ENCODE measurements at regions not wholly inside any gene's neighbourhood (a gene's known extent, or its start where the extent isn't known, plus 50 kb on each side); places are given as distances from the start of the nearest gene placed in this dataset.
"Not testable (repeated sequence)": the region's sequence is repeated elsewhere in the genome, so short reads cannot be mapped to it uniquely, and the experiment has no call there.

DNA sequence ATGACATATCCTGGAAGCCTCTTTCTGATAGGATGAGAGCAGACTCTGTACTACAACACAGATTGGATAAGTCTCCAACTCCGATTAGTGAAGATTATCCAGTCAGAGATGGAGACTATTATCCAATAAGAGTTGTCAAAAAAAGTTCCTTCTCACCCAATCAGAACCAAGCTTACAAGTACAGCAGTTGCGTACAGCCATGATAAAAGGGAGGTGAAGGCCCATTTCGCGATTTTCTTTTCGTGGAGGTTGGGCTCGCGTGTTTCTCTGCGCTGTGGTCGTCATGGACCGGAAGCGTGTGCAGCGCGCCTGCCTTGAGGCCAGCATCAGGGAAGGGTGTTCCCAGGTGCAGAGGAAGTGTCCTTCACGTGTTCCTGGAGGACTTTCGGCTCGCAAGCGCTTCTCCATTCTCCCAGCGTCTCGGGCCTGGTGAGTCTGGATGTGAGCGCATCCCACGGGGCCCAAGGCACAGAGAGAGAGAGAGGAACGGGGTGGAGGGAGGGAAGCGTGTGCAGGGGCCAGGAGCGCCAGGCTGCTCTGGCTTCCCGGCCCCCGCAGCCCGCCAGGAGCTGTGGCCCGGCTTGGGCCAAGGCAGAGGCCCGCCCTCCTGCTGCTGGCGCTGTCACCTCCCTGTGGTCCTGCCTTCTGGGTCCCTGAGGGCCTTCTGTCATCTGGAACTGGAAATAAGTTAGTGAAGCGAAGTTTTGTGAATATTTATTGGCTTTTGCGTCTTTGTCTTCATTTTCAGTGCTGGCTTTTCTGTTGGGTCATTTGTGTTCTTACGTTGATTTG is 53.9 kb downstream of the CDRT15L2 start:
- not testable (repeated sequence) for DNase-seq

DNA sequence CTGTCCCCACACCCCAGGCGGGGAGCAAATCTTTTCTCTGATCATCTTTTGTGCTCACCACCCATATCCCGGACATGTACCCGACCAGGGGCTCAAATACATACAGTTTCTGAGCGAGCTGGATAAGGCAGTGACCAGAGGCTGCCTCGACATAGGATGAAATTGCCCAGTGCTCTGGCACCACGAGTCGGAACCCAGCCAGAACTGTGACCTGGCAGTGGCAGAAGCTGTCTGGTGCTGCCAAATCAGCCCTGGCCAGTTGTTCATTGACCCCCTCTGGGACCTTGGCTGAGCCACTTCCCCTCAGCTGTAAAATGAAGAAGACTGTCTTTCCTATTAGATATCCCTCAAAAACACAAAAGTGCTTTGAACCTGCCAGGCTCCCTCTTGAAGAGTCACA is 60.6 kb downstream of the CDRT15L2 start:
- DNase-seq = not testable (repeated sequence)

DNA sequence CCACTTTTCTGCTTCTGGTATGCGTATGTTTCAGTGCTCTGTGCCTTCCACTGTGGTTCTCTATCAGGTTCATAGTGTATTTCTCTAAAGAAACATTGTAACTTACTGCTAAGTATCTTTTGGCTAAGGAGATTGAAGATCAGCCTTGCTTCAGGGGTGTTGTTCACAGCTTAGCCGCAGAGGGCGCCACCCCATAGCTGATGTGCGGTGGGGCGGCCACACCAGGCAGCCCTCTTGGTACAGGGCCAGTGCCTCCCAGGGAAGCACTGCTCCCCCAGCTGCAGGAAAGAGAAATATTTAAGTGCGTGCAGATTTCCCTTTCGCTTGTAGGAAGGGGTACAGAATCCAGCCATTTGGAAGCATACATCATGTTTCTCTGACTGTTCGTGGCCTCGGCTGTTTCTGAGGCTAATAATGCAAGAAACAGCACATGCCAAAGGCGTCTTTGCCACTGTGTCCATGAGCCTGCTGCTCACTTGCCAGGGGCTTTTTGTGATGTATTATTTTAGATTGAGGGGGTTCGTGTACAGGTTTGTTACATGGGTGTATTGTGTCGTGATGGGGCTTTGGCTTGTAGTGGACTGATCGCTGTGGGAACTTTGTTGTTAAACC is 67.2 kb downstream of the CDRT15L2 start:
- DNase-seq = not testable (repeated sequence)

DNA sequence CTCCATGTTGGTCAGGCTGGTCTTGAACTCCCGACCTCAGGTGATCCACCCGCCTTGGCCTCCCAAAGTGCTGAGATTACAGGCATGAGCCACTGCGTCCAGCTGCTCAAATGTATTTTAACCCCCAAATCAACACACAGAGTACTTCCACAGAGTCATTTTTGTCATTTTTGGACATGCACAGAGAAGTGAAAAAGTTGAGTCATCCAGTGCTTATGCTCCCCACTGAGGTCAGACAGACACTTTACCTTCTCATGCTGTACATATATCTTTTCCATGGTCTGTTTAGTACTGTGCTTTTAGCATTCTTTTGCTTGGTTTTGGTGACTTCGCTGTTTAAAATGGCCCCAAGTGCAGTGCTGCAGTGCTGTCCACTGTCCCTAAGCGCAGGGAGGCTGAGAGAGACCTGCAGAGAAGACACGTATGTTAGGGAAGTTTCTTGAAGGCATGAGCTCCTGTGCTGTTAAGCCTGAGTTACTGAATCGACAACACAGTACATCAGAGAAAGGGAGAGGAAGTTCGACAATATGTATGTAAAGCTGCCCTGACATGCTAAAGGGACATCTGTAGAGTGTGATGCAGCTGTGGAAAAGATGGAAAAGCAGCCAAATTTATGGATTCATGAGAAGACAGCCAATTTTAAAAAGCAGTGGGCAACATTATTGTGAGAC is 69.7 kb downstream of the CDRT15L2 start:
- not testable (repeated sequence) for DNase-seq

DNA sequence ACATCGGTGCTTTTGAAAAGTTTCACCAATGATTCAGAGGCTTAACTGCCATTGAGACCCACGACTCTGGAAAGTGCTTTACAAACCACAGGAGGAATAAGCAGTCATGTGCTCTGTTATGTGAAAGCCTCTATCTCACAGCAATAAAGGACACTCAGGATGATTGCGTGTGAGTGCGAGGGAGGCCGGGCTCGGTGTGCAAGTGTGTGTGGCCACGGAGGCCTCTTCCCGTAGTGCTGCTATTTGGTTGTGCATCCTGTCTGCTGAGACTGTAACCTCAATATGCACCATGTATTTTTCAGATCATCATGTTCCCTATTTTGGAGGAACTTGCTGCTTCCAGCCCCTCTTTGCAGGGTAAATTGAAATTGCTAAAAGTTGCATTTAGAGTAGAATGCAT is 71.5 kb downstream of the CDRT15L2 start:
- DNase-seq = not testable (repeated sequence)

DNA sequence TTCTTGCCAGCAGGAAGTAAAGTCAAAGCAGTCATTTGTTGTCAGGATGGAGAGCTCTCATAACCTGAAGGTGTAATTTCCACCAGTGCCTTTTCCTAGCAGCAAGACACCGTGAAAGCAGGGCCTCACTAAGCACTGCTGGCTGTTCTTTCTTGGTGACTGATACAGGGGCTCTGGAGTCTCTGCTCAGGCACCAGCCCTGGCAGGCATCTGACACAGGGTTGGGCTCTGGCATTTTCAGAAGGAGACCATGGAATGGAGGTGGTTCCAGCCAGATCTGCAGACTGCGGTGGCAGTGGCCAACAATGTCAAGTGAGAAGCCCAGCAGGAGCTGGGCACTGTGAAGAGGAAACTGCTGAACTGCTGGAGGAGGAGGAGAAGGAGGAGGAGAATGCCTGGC is 72.2 kb downstream of the CDRT15L2 start:
- not testable (repeated sequence) for DNase-seq

DNA sequence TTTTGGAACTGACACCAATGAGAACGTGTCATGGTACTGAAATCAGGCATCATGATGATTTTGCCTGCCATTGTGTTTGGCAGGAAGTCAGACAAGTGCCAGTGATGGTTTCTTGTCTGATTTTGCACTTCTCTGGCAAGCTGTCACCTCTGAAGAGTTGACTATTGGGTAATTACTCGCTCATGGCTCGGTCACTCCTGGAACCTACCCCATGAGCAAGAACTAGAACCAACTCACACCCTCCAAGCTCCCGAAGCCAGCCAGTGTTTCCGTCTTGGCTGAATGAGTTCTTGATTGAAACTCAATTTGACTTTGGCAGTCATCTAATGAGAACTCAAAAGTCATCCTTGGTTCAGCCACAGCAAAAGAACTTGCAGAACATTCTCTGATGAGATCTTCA is 73.9 kb downstream of the CDRT15L2 start:
- DNase-seq = not testable (repeated sequence)

DNA sequence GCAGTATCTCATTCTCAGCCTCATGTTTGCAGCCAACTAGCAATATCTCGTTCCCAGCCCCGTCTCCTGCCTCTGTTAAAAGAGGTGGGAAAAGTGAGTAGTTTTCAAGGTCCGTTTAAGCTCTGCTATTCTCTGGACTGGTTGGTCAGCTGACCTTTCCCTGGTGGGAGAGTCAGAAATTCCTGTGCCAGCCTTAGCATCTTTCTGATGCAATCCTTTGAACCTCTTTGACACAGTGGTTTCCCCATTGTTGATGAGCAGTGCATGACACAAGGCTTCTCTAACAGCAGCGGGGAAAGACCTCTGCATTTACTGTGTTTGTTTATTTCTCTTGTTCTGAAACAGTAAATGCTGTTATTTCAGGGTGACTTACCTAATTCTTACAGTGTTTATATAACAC is 74.6 kb downstream of the CDRT15L2 start:
- DNase-seq = not testable (repeated sequence)

DNA sequence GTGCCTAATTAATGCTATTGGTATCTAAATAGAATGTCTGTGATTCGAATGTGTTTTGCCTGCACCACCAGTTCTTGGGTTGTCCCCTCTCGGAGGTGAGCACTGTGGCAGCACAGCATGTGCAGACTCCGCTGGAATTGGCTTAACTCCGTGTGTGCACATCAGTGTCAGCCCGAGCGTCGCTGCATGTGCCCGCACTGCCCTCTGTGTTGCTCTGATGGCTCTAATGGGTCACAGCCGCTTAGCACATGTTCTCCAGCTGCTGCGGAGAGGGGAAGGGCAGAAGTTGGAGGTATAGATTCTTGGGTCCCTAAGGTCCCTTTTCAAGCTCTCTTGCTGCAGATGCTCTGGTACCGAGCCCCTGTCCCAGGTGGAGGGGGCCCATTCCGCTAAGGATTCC is 75.1 kb downstream of the CDRT15L2 start:
- DNase-seq = not testable (repeated sequence)

DNA sequence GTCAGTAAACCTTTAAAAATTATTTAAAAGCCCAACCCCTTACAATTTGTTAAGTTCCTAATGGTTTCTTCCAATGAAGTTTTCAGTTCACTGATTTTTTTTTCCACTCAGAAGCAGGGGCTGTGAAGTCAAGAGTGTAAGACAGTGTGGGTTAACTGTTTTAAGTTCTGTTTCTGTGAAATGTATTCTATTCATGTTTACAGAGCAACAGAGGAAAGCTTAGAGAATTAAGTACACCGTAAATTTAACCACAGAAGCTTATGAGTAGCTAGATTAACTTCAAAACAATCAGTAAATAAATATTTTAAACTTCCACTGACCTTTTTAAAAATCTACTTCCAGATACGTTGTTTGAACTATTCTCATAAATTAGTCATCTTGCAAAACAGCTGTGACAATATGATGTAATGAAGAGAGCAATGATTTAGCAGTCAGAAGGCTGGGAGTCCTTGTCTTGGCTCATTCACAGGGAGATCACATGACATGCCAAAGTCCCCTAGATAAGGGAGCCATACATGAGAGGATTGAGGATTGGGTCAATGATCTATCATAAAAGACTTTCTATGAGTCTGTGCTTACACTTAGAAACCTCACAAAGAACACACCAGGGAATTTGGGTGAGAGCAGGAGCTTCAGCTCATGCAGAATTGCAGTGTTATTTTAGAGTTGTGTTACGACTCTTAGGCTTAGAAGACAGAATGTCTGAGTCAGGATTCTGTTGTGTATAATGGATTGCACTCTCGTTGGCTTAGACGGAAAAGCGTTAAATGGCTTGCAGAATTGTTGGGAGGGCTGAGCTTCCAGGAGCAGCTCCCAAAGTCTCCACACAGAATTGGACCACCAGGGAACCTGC is 85.8 kb downstream of the CDRT15L2 start:
- DNase-seq = not testable (repeated sequence)

DNA sequence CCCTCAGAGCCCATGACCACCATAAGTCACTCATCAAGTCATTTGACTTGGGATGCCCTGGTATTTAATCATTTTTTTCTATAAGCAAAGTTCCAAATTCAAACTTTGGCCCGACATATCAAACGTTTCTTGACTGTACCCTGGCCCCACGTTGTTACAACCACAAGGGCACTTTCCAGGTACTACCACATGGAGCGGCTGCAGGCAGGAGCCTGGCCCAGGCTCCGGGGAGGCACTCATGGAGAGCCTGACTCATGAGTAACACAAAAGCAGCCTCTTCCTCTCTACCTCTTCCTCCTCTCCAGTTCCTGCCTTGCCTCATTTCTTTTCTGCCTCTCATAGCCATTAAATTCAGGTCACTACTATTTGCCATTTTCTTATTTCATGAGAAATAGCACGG is 87.2 kb downstream of the CDRT15L2 start:
- DNase-seq = not testable (repeated sequence)

DNA sequence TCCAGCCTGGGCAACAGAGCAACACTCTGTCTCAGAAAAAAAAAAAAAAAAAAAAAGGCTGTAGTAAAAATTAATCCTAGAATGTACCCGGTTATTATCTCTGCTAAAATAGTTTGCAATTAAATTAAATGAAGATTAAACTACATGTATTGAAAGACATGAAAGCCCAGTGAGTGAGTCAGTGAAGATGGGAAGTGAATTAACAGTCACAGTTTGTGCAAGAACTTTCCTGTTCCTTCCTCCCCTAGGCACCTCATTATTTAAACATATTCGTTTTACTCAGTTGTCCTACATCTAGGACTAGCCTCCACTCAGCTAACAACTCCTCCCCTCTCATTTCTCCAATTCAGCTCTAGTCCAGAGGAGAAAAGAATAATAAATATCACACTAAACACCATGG is 88.2 kb downstream of the CDRT15L2 start:
- DNase-seq = not testable (repeated sequence)

DNA sequence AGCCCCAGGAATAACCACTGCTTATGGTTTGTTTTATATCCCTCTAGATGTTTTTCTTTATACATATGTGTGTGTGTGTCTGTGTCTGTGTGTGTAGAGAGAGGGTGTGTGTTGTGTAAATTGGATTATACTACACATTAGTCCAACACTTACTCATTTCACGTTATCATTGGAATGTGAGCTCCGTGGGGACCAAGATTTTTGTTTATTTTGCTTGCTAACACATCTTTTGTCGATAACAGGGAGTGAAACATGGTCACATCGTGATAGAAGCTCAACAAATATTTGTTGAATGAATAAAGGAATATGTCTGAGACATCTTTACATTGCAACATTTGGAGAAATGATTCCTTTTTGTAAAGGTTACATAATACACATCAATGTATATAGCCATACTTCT is 88.8 kb downstream of the CDRT15L2 start:
- not testable (repeated sequence) for DNase-seq

DNA sequence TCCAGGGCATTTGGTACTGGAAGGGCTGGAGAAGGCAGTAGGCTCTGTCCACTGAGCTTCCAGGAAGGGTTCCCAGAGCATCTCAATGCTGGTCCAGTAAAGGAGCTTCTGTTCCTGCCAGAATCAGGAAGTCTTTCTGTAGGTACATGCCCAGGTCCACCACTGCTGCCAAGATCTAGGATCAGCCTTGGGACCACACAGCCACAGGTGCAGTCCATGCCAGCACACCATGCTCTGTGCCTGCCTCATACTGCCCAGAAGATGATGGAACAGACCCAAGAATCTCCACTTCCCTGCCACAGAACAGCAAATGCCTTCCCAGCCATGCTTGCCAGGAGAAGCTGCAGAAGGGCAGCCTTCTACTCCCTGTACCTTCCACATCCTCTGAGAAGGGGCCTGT is 89.3 kb downstream of the CDRT15L2 start:
- DNase-seq = not testable (repeated sequence)

DNA sequence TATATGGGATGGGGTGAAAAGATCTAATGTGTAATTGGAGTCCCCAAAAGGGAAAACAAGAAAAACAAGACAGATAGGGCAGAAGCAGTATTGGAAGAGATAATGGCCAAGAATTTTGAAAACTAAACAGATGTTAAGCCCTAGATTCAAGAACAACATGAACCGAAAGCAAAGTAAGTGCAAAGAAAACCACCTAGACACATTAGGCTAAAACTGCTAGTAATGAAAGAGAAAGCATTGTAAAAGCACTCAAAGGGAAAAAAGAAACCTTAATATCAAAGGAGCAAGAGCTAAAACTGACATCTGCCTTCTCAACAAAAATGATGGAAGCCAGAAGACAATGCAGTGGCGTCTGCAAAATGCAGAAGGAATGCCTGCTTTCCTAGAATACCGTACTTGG is 91.0 kb downstream of the CDRT15L2 start:
- DNase-seq = not testable (repeated sequence)

DNA sequence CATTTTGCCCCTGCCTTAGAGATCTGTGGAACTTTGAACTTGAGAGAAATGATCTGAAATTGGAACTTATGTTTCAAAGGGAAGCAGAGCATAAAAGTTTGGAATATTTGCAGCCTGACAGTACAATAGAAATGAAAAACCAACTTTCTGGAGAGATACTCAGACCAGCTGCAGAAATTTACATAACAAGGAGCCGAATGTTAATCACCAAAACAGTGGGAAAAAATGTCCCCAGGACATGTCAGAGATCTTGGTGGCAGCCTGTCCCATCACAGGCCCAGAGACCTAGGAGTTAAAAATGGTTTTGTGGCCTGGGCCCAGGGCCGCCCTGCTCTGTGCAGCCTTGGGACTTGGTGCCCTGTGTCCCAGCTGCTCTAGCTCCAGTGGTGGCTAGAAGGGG is 94.8 kb downstream of the CDRT15L2 start:
- DNase-seq = not testable (repeated sequence)

DNA sequence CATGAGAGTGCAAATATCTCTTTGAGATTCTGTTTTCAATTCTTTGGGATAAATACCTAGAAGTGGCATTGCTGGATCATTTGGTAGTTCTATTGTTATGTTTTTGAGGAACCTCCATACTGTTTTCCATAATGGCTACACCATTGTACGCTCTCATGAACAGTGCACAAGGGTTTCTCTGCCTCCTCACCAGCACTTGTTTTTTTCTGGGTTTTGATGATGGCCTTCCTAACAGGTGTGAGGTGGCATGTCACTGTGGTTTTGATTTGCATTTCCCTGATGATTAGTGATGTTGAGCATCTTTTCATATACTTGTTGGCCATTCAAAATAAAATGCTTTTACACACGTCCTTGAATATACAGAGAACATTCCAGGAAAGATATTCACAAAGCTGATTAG is 96.2 kb downstream of the CDRT15L2 start:
- not testable (repeated sequence) for DNase-seq

DNA sequence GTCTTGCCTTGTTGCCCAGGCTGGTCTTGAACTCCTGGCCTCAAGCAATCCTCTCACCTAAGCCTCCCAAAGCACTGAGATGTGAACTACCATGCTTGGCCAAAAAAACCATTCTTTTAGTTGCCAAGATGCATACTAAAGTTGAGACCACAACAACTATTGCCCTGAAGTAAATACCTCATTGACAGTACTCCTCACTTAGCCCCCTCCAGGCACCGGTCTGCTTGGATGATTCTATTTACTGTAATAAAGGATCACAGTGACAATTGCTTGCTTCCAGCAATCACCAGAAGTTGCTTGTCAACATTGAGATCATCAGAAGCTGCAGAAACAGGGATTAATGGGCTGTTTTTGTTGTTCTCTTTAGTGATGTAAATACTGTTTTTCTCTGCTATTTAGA is 97.1 kb downstream of the CDRT15L2 start:
- not testable (repeated sequence) for DNase-seq

DNA sequence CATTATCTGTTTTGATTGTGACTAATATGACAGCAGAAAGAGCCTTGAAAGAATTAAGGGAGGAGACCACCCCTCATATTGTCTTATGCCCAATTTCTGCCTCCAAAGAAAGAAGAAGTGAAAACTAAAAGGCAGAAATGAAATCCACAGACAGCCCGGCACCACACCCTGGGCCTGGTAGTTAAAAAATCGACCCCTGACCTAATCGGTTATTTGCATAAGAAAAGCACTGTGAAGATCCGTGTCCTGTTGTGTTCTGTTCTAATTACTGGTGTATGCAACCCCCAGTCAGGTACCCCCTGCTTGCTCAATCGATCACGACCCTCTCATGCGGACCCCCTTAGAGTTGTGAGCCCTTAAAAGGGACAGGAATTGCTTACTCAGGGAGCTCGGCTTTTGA is 97.9 kb downstream of the CDRT15L2 start:
- DNase-seq = not testable (repeated sequence)

DNA sequence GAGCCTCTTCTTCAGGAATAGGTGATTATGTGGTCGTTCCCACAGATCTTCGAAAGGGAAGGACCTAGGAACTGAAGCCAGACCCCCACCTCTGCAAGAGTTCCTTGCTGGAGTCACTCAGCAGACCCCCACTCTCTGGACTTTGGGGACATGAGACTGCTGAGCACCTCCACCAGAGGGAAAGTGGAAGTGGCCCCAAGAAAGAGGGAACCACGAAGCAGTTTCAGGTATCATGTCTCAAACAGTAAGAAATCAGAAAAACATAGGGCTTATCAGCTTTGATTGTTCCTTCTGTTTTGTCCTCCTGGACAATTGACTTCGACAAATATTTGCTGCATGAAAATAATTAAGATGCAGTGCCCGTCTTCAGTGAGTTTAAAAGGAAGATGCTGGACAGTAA is 98.9 kb downstream of the CDRT15L2 start:
- not testable (repeated sequence) for DNase-seq

DNA sequence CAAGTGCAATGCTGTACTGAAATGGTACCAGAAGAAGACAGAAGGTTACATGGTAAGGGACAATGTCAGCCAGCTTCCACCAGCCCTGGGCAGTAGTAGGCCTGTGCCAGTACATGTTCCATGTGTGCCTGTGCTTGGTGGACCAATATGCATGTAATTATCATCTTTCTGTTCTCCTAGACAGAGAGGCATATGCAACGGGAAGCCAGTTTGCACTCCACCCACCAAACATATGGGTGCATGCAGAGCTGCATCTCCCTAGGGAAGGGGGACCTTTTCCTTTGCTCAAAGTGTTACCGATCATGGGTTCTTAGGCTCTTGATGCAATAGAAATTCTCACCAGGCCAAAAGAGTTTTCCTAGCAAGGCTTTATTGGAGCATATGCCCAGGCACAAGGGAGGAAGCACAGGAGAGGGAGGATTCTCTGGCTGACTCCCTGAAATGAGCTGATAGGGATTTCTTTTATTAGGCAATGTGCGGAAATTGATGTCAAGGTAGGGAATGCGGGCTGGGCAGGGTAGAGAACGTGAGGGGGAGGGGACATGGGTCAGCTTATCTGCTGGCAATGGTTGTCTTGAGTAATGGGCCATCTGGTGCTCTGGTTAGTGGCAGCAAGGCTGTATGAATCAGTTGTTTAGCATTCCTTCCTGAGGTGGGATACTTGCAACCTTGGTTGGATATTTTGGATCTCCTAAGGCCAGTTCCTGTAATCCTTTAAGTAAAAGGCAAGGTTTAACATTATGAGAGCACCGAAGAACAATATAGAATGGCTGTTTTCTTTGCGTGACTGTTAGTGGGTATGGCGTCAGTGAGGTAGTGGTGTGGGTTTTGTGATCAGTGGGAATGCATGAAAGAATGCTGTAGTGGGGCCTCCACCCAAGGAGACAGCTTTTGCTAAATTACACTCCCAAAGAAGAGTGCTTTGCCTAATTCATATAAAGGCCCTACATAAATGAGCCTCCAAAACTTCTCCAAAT is 102.5 kb downstream of the CDRT15L2 start:
- DNase-seq = not testable (repeated sequence)

Measured in stimulated activated CD4-positive, alpha-beta T cell treated with anti-CD3 and anti-CD28 coated beads, Interleukin-12 subunit alpha, Interleukin-12 subunit beta, amount 100 ng/mL, for 4 hours (primary cell).